ENCODE measurements at regions not wholly inside any gene's neighbourhood (a gene's known extent, or its start where the extent isn't known, plus 50 kb on each side); places are given as distances from the start of the nearest gene placed in this dataset.

- Histone ChIP-seq H2AFZ (ENCODE audit: low read length) (no peak overlapping the region), H3F3A (ENCODE audit: low read depth) (no peaks in the 10 kb centered on the region), H3K36me3 (ENCODE audit: insufficient read depth, low read length) (no peaks in the 10 kb centered on the region), H3K9me2 (replicated peaks; ENCODE audit: low read depth, low read length) (no peaks in the 10 kb centered on the region), H3K9ac (ENCODE audit: low read depth, low read length, poor library complexity, severe bottlenecking) (no peak overlapping the region), H3K27me3 (ENCODE audit: insufficient read depth, low read length, poor library complexity, severe bottlenecking) (no peaks in the 10 kb centered on the region), H3K79me2 (ENCODE audit: insufficient read depth, low read length) (no peaks in the 10 kb centered on the region), H3K4me2 (ENCODE audit: low read depth, low read length, poor library complexity, severe bottlenecking) (no peak overlapping the region), H3K9me3 (ENCODE audit: insufficient read depth, low read depth, low read length) (no peaks in the 10 kb centered on the region), H4K20me1 (ENCODE audit: insufficient read depth, low read length, poor library complexity, severe bottlenecking) (no peaks in the 10 kb centered on the region), H3K4me1 (ENCODE audit: insufficient read depth, low read length, poor library complexity, severe bottlenecking) (no peaks in the 10 kb centered on the region), H3K4me3 (ENCODE audit: low read length, poor library complexity, severe bottlenecking) (no peak overlapping the region)
- no peak for TF ChIP-seq CTCF (conservative IDR thresholded peaks at IDR 0.05; ENCODE audit: low read length)
- TF ChIP-seq EZH2phosphoT487 (IDR thresholded peaks at IDR 0.05; ENCODE audit: borderline replicate concordance) = no peak
These were observed 777.8 kb upstream of the PRMT6 start for GRCh38 chr1:106278716-106279115.

- H3K9me3 ChIP-seq (ENCODE audit: insufficient read depth, low read depth, low read length) = no peaks in the 10 kb centered on the region
- H3K4me2 ChIP-seq (ENCODE audit: low read depth, low read length, poor library complexity, severe bottlenecking) = no peak overlapping the region
- H3F3A ChIP-seq (ENCODE audit: low read depth) = no peaks in the 10 kb centered on the region
- H2AFZ ChIP-seq (ENCODE audit: low read length) = no peak overlapping the region
- TF ChIP-seq EZH2phosphoT487 (IDR thresholded peaks at IDR 0.05; ENCODE audit: borderline replicate concordance) (no peak), CTCF (conservative IDR thresholded peaks at IDR 0.05; ENCODE audit: low read length) (no peak)
- H3K4me1 ChIP-seq (ENCODE audit: insufficient read depth, low read length, poor library complexity, severe bottlenecking) = no peaks in the 10 kb centered on the region
- no peaks in the 10 kb centered on the region for H3K36me3 ChIP-seq (ENCODE audit: insufficient read depth, low read length)
- no peaks in the 10 kb centered on the region for H4K20me1 ChIP-seq (ENCODE audit: insufficient read depth, low read length, poor library complexity, severe bottlenecking)
- no peak overlapping the region for H3K4me3 ChIP-seq (ENCODE audit: low read length, poor library complexity, severe bottlenecking)
- no peaks in the 10 kb centered on the region for H3K9me2 ChIP-seq (replicated peaks; ENCODE audit: low read depth, low read length)
- no peaks in the 10 kb centered on the region for H3K27me3 ChIP-seq (ENCODE audit: insufficient read depth, low read length, poor library complexity, severe bottlenecking)
- no peak overlapping the region for H3K9ac ChIP-seq (ENCODE audit: low read depth, low read length, poor library complexity, severe bottlenecking)
- H3K79me2 ChIP-seq (ENCODE audit: insufficient read depth, low read length) = no peaks in the 10 kb centered on the region
These were observed 767.1 kb upstream of the PRMT6 start for GRCh38 chr1:106289265-106289928.

- Histone ChIP-seq H2AFZ (ENCODE audit: low read length) (no peak overlapping the region), H3K4me2 (ENCODE audit: low read depth, low read length, poor library complexity, severe bottlenecking) (no peak overlapping the region), H3K27me3 (ENCODE audit: insufficient read depth, low read length, poor library complexity, severe bottlenecking) (no peaks in the 10 kb centered on the region)
These were observed 765.5 kb upstream of the PRMT6 start for GRCh38 chr1:106290805-106291501.

More at GRCh38 chr1:106290805-106291501, 765.5 kb upstream of the PRMT6 start:
- TF ChIP-seq CTCF (conservative IDR thresholded peaks at IDR 0.05; ENCODE audit: low read length) (no peak), EZH2phosphoT487 (IDR thresholded peaks at IDR 0.05; ENCODE audit: borderline replicate concordance) (no peak)
- H3K9me3 ChIP-seq (ENCODE audit: insufficient read depth, low read depth, low read length) = no peaks in the 10 kb centered on the region
- no peaks in the 10 kb centered on the region for H4K20me1 ChIP-seq (ENCODE audit: insufficient read depth, low read length, poor library complexity, severe bottlenecking)
- no peaks in the 10 kb centered on the region for H3K36me3 ChIP-seq (ENCODE audit: insufficient read depth, low read length)
- H3K4me3 ChIP-seq (ENCODE audit: low read length, poor library complexity, severe bottlenecking) = no peak overlapping the region
- H3K4me1 ChIP-seq (ENCODE audit: insufficient read depth, low read length, poor library complexity, severe bottlenecking) = no peaks in the 10 kb centered on the region
- H3K9ac ChIP-seq (ENCODE audit: low read depth, low read length, poor library complexity, severe bottlenecking) = no peak overlapping the region
- H3K79me2 ChIP-seq (ENCODE audit: insufficient read depth, low read length) = no peaks in the 10 kb centered on the region
- H3F3A ChIP-seq (ENCODE audit: low read depth) = no peaks in the 10 kb centered on the region
- H3K9me2 ChIP-seq (replicated peaks; ENCODE audit: low read depth, low read length) = no peaks in the 10 kb centered on the region
